AG04449 (cell line): ENCODE measurements at regions not wholly inside any gene's neighbourhood (a gene's known extent, or its start where the extent isn't known, plus 50 kb on each side); places are given as distances from the start of the nearest gene placed in this dataset.

Experiments
- CTCF ChIA-PET: fragments of 350-600 bp; formaldehyde crosslinking; extraction: SDS; loops from one replicate; lab custom pipeline; 2021; ENCODE audit warnings: antibody characterized with exemption; lab: Yijun Ruan, JAX
- POLR2A ChIA-PET: fragments of 400-600, 350-600 bp; formaldehyde crosslinking; extraction: SDS; loops from one replicate; lab custom pipeline; 2020; ENCODE audit warnings: antibody characterized with exemption, inconsistent platforms; lab: Yijun Ruan, JAX
- DNase-seq: peaks from one replicate; pipeline ENCODE4 v3.0.0-alpha.2; 2010; ENCODE audit warnings: low read depth, low spot score
- H3K4me3 ChIP-seq: 2 replicates; pipeline ENCODE4 v1.5.1; 2011; ENCODE audit warnings: low read depth, mild to moderate bottlenecking, control low read depth, low read length
- CTCF ChIP-seq: IDR thresholded peaks from one replicate; pipeline ENCODE4 v1.5.1; 2011; ENCODE audit warnings: mild to moderate bottlenecking, moderate library complexity, low read length, control low read depth, inconsistent platforms; ENCODE audit not compliant: insufficient read depth; ENCODE audit errors: missing control alignments

GRCh38 chr12:38101753-38102152 lies 214.8 kb upstream of the ALG10B start:
- H3K4me3 ChIP-seq = no peak overlapping the region
- no peak for TF ChIP-seq CTCF
- ChIA-PET POLR2A (no interaction called here), CTCF (no interaction called here)
- no peak for DNase-seq

DNA sequence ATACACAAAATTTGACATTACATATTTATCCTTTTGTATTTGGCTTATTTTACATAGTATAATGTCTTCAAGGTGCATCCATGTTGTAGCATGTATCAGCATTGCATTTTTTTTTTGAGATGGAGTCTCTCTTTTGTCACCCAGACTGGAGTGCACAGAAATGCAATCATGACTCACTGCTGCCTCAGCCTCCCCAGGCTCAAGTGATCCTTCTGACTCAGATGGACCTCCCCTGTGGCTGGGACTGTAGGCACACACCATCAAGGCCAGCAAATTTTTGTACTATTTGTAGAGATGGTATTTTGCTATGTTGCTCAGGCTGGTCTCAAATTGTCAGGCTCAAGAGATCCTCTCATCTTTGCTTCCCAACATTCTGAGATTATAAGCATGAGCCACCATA lies 214.4 kb upstream of the ALG10B start:
- ChIA-PET POLR2A (no interaction called here), CTCF (no interaction called here)
- no peak for TF ChIP-seq CTCF
- DNase-seq = no peak
- no peak overlapping the region for H3K4me3 ChIP-seq

DNA sequence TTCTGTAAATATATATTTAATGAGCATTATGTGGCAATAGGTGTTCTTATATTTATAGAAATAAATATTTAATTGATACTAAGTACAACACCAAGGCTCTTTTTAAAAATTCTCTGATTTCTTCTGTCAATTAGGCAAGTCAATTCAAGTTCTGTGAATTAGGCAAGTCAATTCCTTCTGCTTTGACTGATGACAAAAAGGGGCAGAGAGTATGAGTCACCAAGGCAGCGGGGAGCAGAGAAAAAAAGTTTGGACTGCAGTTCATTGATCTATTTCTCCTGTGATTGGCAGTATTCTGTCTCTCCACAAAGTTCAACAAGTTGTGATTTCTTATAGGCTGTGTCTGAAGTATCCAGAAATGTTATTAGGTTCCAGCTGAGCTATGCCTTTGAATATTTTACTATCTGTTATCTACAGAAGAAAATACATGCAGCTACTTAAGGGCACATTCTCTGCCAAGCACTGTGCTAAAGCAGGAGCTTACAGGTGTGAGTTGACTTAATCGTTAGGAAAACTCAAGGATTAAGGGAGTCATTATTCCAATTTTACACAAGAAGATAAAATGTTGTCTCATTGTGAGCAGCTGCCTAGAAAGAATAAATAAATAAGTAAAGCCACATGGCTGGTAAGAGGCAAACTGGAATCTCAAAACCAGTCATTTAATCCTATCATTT lies 206.4 kb upstream of the ALG10B start:
- ChIA-PET POLR2A (no interaction called here), CTCF (no interaction called here)
- TF ChIP-seq CTCF = no peak

GRCh38 chr12:38113991-38114390 lies 202.6 kb upstream of the ALG10B start:
- no peak for DNase-seq
- TF ChIP-seq CTCF = no peak
- POLR2A ChIA-PET = no interaction called here
- H3K4me3 ChIP-seq = no peak overlapping the region
- CTCF ChIA-PET = no interaction called here

More for the DNA sequence above, 206.4 kb upstream of the ALG10B start:
- H3K4me3 ChIP-seq = no peak overlapping the region
- no peak for DNase-seq

- H3K4me3 ChIP-seq = no peak overlapping the region
- no peak for DNase-seq
- ChIA-PET POLR2A (no interaction called here), CTCF (no interaction called here)
- TF ChIP-seq CTCF = no peak
Observed at GRCh38 chr12:38116968-38117367, 199.6 kb upstream of the ALG10B start.

GRCh38 chr12:38118632-38119031 lies 197.9 kb upstream of the ALG10B start:
- DNase-seq = no peak
- H3K4me3 ChIP-seq = no peak overlapping the region
- no peak for TF ChIP-seq CTCF
- ChIA-PET CTCF (no interaction called here), POLR2A (no interaction called here)
